Activated T-helper 1 cell treated with anti-CD3 and anti-CD28 coated beads, Interleukin-12 subunit alpha, Interleukin-12 subunit beta, Interleukin-2, Interleukin-4 antibody, amounts not matched to agents 30 ng/mL and 10 ng/mL and 1 ng/mL, durations not matched to agents 14 hours and 24 hours and 36 hours (primary cell): ENCODE measurements at regions not wholly inside any gene's neighbourhood (a gene's known extent, or its start where the extent isn't known, plus 50 kb on each side); places are given as distances from the start of the nearest gene placed in this dataset.

Experiments
- DNase-seq: peaks from one replicate; pipeline ENCODE4 v3.0.0; 2021; ENCODE audit warnings: low spot score
- H3K27ac Mint-ChIP-seq: one replicate; pipeline ENCODE4 v1.8.0; 2021; ENCODE audit warnings: mild to moderate bottlenecking, mixed read lengths
- H3K27me3 Mint-ChIP-seq: one replicate; pipeline ENCODE4 v1.8.0; 2022; ENCODE audit warnings: mild to moderate bottlenecking, moderate library complexity, mixed read lengths; ENCODE audit not compliant: insufficient read depth
- H3K36me3 Mint-ChIP-seq: one replicate; pipeline ENCODE4 v1.8.0; 2021; ENCODE audit warnings: low read depth, mixed read lengths
- H3K4me1 Mint-ChIP-seq: one replicate; pipeline ENCODE4 v1.8.0; 2021; ENCODE audit warnings: low read depth, mixed read lengths
- H3K4me3 Mint-ChIP-seq: one replicate; pipeline ENCODE4 v1.8.0; 2021; ENCODE audit warnings: mild to moderate bottlenecking, moderate library complexity, mixed read lengths
- H3K9me3 Mint-ChIP-seq: one replicate; pipeline ENCODE4 v1.8.0; 2021; ENCODE audit warnings: mixed read lengths
- intact Hi-C: fragments of 100-400 bp; cut with micrococcal nuclease; formaldehyde crosslinking; loops from one replicate; pipeline ENCODE4 v1.15.1; 2024

DNA sequence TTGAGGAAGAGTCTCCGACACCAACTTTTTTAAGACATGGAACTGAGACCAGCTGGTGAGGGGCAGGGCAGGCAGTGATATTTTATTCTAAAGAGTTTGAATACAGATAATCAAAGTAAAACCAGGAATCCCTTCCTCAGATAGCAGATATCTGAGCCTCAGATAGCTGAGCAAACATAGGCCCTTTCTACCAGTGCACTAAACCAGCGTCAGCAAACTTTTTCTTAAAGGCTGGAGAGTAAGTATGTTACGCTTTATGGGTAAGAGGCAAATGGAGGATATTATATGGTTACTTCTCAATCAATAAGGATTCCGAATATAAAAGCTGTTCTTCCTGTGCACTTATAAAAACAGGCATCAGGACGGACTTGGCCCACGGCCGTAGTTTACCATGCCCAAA is 73.9 kb downstream of the WNT5A start:
- no peaks in the 10 kb centered on the region for H3K4me1 Mint-ChIP-seq
- intact Hi-C loops: no loop called here
- no peak overlapping the region for H3K4me3 Mint-ChIP-seq
- no peaks in the 10 kb centered on the region for H3K27me3 Mint-ChIP-seq
- H3K36me3 Mint-ChIP-seq: no peaks in the 10 kb centered on the region
- H3K9me3 Mint-ChIP-seq: peaks cover 4% of the 10 kb centered on the region
- DNase-seq: no peak
- H3K27ac Mint-ChIP-seq: no peak overlapping the region

DNA sequence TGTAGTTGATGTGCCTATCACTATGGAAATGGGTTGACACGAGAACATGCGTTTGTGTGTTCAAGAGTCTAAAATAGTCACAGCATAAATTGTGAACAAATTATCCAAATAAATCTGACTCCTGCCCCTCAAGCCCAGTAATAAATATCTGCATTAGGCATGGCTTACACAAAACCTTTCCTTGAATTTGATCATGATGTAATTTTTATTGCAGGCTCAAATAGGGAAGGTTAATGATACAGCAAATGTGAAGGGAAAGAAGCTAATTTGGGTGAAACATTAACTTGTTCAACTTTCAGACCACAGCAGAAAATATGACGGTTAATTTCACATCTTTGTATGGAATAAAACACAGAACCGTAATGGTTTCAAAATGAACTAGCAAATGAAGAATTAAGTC is 74.6 kb downstream of the WNT5A start:
- Mint-ChIP-seq H3K27ac (no peak overlapping the region), H3K4me1 (no peaks in the 10 kb centered on the region), H3K9me3 (no peaks in the 10 kb centered on the region), H3K36me3 (no peaks in the 10 kb centered on the region), H3K4me3 (no peak overlapping the region), H3K27me3 (no peaks in the 10 kb centered on the region)
- intact Hi-C loops: no loop called here
- DNase-seq: no peak

- no peaks in the 10 kb centered on the region for H3K9me3 Mint-ChIP-seq
- intact Hi-C loops: no loop called here
- H3K36me3 Mint-ChIP-seq: no peaks in the 10 kb centered on the region
- H3K4me1 Mint-ChIP-seq: no peaks in the 10 kb centered on the region
- H3K27me3 Mint-ChIP-seq: no peaks in the 10 kb centered on the region
- H3K4me3 Mint-ChIP-seq: no peak overlapping the region
- H3K27ac Mint-ChIP-seq: no peak overlapping the region
- no peak for DNase-seq
Observed at GRCh38 chr3:55409806-55410205, 77.3 kb downstream of the WNT5A start.

- Mint-ChIP-seq H3K36me3 (no peaks in the 10 kb centered on the region), H3K4me3 (no peak overlapping the region), H3K9me3 (no peaks in the 10 kb centered on the region), H3K27me3 (no peaks in the 10 kb centered on the region), H3K27ac (no peak overlapping the region), H3K4me1 (no peaks in the 10 kb centered on the region)
- no peak for DNase-seq
- intact Hi-C loops: no loop called here
Observed at GRCh38 chr3:55408193-55408826, 78.8 kb downstream of the WNT5A start.

DNA sequence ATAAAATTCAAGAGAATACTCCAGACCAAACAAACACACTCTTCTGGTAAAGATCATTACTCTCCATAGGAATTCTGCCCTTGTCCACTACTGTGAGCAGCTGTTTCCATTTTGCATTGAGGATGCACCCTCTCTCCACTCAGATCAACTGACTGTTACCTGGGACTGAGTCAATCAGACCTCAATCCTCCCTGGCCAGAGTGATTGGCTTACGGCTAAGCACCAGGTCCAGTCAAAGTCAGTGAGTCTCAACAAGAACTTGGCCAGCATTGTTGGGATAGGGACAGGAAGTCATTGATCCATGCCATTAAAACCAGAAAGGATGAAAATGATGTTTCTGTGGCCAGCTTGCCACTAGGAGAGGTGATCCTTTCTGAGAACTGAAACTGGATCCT is 79.7 kb downstream of the WNT5A start:
- Mint-ChIP-seq H3K27me3 (no peaks in the 10 kb centered on the region), H3K27ac (no peak overlapping the region), H3K36me3 (no peaks in the 10 kb centered on the region), H3K9me3 (no peaks in the 10 kb centered on the region), H3K4me3 (no peak overlapping the region), H3K4me1 (no peaks in the 10 kb centered on the region)
- intact Hi-C loops: no loop called here
- DNase-seq: no peak

DNA sequence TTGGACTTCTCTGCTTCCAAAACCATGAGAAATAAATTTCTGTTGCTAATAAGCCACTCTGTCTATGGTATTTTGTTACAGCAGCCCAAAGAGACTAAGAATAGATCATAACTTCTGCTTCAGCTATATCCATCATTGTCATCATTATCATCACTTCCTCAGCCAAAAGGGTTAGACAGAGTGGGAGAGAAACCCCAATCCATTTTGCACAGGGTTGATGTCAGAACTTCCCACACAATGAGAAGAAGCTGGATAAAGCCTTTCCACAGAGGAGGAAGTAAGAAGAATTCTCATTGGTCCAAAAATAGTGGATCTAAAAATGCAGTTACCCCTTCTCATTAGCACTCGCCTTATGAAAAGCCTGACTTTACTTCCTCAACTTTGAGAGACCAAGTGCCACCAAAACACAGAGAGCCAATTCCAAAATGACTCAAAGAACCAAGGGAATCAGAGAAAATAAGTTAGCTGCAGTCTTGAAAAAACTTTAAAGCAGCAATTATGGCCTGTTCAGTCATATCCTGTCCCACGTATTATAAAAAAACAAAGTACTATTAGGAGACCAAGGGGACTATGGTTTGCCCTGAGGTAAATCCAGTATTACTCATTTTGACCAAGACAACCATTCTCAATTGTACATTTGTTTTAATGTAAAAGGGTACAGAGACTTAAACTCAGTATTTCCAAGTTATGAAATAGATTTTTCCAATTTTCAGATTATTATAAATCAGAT is 80.2 kb downstream of the WNT5A start:
- no peaks in the 10 kb centered on the region for H3K9me3 Mint-ChIP-seq
- H3K27ac Mint-ChIP-seq: no peak overlapping the region
- H3K4me1 Mint-ChIP-seq: no peaks in the 10 kb centered on the region
- no peaks in the 10 kb centered on the region for H3K27me3 Mint-ChIP-seq
- H3K36me3 Mint-ChIP-seq: no peaks in the 10 kb centered on the region
- intact Hi-C loops: no loop called here
- no peak overlapping the region for H3K4me3 Mint-ChIP-seq
- no peak for DNase-seq

- no peak for DNase-seq
- H3K27me3 Mint-ChIP-seq: no peaks in the 10 kb centered on the region
- no peak overlapping the region for H3K27ac Mint-ChIP-seq
- no peaks in the 10 kb centered on the region for H3K9me3 Mint-ChIP-seq
- H3K4me1 Mint-ChIP-seq: no peaks in the 10 kb centered on the region
- no peaks in the 10 kb centered on the region for H3K36me3 Mint-ChIP-seq
- intact Hi-C loops: no loop called here
- no peak overlapping the region for H3K4me3 Mint-ChIP-seq
Observed at GRCh38 chr3:55405436-55405835, 81.7 kb downstream of the WNT5A start.

DNA sequence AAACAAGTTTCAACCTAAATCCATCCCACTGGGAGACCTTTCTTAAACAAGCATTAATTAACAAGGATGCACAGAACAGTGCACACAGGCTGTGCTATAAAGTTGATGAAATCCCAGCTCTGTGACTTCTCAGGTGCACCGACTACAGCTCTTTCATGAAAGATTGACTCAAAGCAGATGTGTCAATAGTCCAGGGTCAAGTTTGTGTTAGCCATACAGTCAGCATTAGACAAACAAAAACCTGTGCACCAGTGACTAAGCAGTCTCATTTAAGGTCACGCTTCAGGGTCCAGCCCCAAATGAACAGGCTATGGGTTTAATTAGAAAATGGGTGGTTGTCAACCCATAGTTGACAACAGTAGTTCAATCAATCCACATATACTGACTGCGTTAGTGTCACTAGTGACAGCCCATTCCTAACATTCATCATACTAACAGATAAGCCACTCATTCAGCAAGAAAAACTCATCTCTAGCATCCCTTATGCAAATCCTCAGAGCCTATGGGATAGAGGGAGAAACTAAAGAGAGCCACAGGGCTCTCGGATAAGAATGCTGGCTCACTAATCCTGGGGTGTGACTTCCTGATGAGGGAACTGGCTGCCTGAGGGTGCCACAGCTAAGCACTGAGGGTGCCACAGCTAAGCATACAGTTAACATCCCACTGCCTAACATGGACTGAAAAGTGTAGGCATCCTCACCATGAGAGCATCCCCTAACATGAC is 84.1 kb downstream of the WNT5A start:
- Mint-ChIP-seq H3K4me3 (no peak overlapping the region), H3K9me3 (no peaks in the 10 kb centered on the region), H3K27me3 (no peaks in the 10 kb centered on the region), H3K36me3 (no peaks in the 10 kb centered on the region), H3K4me1 (no peaks in the 10 kb centered on the region), H3K27ac (no peak overlapping the region)
- no peak for DNase-seq
- intact Hi-C loops: no loop called here

GRCh38 chr3:55380561-55380960 is 106.5 kb downstream of the WNT5A start:
- H3K4me1 Mint-ChIP-seq: no peaks in the 10 kb centered on the region
- H3K4me3 Mint-ChIP-seq: no peak overlapping the region
- H3K36me3 Mint-ChIP-seq: no peaks in the 10 kb centered on the region
- DNase-seq: no peak
- H3K27ac Mint-ChIP-seq: no peak overlapping the region
- intact Hi-C loops: no loop called here
- no peaks in the 10 kb centered on the region for H3K27me3 Mint-ChIP-seq
- no peaks in the 10 kb centered on the region for H3K9me3 Mint-ChIP-seq

- Mint-ChIP-seq H3K27ac (no peak overlapping the region), H3K4me1 (no peaks in the 10 kb centered on the region), H3K27me3 (no peaks in the 10 kb centered on the region), H3K4me3 (no peak overlapping the region), H3K9me3 (no peaks in the 10 kb centered on the region), H3K36me3 (no peaks in the 10 kb centered on the region)
- DNase-seq: no peak
- intact Hi-C loops: no loop called here
Observed at GRCh38 chr3:55376753-55377347, 110.3 kb downstream of the WNT5A start.

DNA sequence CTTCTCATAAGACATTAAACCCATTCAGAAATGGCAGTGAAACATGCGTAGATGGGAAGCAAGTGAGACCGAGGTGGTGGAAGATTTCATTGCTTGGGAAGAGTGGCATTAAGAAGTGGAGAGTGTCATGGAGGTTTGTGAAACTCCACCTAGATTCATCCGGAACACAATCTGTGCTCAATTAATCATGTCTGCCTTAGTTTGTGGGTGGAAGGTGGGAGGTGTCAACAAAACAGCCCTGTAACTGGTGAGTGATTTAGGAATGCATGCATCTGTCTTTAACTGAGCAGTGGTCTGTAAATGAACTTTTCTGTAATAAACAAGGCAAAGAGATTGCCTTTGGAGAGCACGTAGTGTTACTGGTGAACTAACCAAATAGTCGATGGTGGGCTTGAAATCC is 113.7 kb downstream of the WNT5A start:
- H3K4me1 Mint-ChIP-seq: no peaks in the 10 kb centered on the region
- H3K27me3 Mint-ChIP-seq: no peaks in the 10 kb centered on the region
- H3K36me3 Mint-ChIP-seq: no peaks in the 10 kb centered on the region
- intact Hi-C loops: no loop called here
- no peak for DNase-seq
- no peak overlapping the region for H3K27ac Mint-ChIP-seq
- no peak overlapping the region for H3K4me3 Mint-ChIP-seq
- no peaks in the 10 kb centered on the region for H3K9me3 Mint-ChIP-seq

- intact Hi-C loops: no loop called here
- H3K9me3 Mint-ChIP-seq: no peaks in the 10 kb centered on the region
- DNase-seq: no peak
- H3K4me1 Mint-ChIP-seq: no peaks in the 10 kb centered on the region
- H3K4me3 Mint-ChIP-seq: no peak overlapping the region
- H3K36me3 Mint-ChIP-seq: no peaks in the 10 kb centered on the region
- no peaks in the 10 kb centered on the region for H3K27me3 Mint-ChIP-seq
- no peak overlapping the region for H3K27ac Mint-ChIP-seq
Observed at GRCh38 chr3:55370272-55370671, 116.8 kb downstream of the WNT5A start.

DNA sequence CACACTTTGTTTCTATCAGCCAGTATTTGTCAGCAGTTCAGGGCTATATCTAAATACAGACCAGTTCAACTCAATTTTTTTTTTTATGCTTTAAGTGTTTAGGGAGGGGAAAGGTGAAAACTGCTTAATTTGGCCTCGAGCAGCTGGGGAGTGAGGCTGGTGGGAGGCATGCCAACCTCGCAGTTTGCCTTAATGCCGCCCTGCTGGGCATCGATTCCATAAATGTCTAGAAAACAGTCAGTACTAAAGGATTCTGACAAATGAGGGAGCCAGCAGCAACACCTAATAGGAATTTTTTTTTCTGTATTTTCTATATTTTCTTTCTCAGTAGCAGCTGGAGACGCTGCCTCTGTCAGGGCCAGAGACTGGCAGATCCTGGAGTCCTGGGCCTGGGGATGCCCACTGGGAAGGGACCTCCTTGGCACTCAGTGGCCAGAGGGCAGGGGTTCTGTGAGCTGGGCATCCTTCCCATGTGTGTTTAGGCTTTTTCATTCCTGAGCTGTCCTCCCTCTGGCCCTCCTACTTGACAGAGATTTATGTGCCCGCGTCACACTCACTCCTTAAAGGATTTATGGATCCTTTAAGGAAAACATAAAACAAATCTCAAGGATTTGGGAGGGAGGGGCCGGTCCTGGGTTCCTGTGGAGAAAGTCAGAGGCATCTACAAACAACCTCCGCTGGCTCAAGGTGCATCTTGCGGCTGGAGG is 117.8 kb downstream of the WNT5A start:
- Mint-ChIP-seq H3K4me3 (no peak overlapping the region), H3K27ac (no peak overlapping the region), H3K27me3 (no peaks in the 10 kb centered on the region), H3K4me1 (no peaks in the 10 kb centered on the region), H3K9me3 (no peaks in the 10 kb centered on the region), H3K36me3 (no peaks in the 10 kb centered on the region)
- DNase-seq: no peak
- intact Hi-C loops: no loop called here
